ENCODE measurements at regions not wholly inside any gene's neighbourhood (a gene's known extent, or its start where the extent isn't known, plus 50 kb on each side); places are given as distances from the start of the nearest gene placed in this dataset.

DNA sequence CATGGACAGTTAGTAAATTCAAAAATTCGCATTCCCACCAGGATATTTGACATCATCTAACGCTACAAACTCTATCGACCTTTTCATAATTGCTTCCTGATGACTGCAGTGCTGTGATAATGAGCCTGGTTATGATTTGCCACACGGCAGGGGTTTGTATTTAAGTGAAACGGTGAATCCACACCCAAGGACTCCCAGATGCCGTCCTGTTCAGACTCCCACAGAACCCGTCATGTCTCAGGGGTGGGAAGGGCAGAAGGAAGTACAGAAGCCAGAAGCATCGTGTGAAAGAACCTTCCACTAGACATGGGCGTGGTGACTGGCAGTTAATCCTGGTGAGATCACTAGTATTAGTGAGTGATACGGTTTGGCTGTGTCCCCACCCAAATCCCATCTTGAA, 91.2 kb upstream of the TMEM18 start:
- H3K56ac ChIP-seq (ENCODE audit: low read length), result no peak overlapping the region
- no peak overlapping the region for H3K4me2 ChIP-seq (ENCODE audit: low read length)
- no peak overlapping the region for H2BK15ac ChIP-seq (replicated peaks; ENCODE audit: low read depth)
- H4K8ac ChIP-seq (ENCODE audit: low read depth, low read length), result no peak overlapping the region
- H3K23ac ChIP-seq (ENCODE audit: low read length), result no peak overlapping the region
- no peak overlapping the region for H2BK120ac ChIP-seq (ENCODE audit: low read depth, low read length)
- WGBS (ENCODE audit: extremely low coverage, insufficient coverage, low lambda C conversion rate), result no CpG with 5 or more reads among the region's 10 CpGs
- no peak overlapping the region for H3K9ac ChIP-seq (ENCODE audit: low read length)
- H2BK5ac ChIP-seq (ENCODE audit: low read length), result no peak overlapping the region
- no peak overlapping the region for H4K5ac ChIP-seq (ENCODE audit: low read length)
- no peaks in the 10 kb centered on the region for H3K27me3 ChIP-seq (ENCODE audit: insufficient read depth, low read length, poor library complexity)
- H3K4me3 ChIP-seq (ENCODE audit: low read length), result no peak overlapping the region
- no peak overlapping the region for H3K27ac ChIP-seq (ENCODE audit: low read depth, low read length)
- no peak for DNase-seq
- no peaks in the 10 kb centered on the region for H3K36me3 ChIP-seq (ENCODE audit: control insufficient read depth, insufficient read depth, low read length)
- no peak overlapping the region for H3K18ac ChIP-seq (ENCODE audit: low read length)
- no peak overlapping the region for H3K4ac ChIP-seq (ENCODE audit: low read depth, low read length)
- H3K4me1 ChIP-seq (ENCODE audit: control insufficient read depth, low read depth, low read length), result no peaks in the 10 kb centered on the region
- H3K79me2 ChIP-seq (ENCODE audit: control insufficient read depth, insufficient read depth, low read length), result no peaks in the 10 kb centered on the region
- no peaks in the 10 kb centered on the region for H3K79me1 ChIP-seq (ENCODE audit: low read length)
- no peak overlapping the region for H2AK5ac ChIP-seq (ENCODE audit: low read length)

DNA sequence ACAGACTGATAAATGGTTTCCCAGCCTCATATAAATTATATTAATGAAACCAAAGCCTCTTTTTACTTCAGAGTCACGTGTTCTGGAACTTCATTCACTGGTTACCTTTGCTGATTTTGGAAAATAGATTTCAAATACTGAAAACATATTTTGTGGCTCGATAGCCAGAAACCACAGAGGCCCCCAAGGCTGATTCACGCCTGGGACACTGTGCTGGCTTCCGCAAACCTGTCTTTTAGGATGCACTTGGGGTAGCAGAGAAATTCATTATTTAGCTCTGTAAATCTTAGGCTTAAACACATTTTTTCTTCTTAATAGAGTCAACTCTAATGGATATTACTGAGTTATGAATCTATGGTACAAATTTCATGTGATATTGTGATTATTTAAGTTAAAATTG, 90.7 kb upstream of the TMEM18 start:
- Histone ChIP-seq H3K56ac (ENCODE audit: low read length) (no peak overlapping the region), H3K36me3 (ENCODE audit: control insufficient read depth, insufficient read depth, low read length) (no peaks in the 10 kb centered on the region), H2BK120ac (ENCODE audit: low read depth, low read length) (no peak overlapping the region), H3K4me2 (ENCODE audit: low read length) (no peak overlapping the region), H2AK5ac (ENCODE audit: low read length) (no peak overlapping the region), H2BK15ac (replicated peaks; ENCODE audit: low read depth) (no peak overlapping the region), H2BK5ac (ENCODE audit: low read length) (no peak overlapping the region), H3K4ac (ENCODE audit: low read depth, low read length) (no peak overlapping the region), H3K79me2 (ENCODE audit: control insufficient read depth, insufficient read depth, low read length) (no peaks in the 10 kb centered on the region), H3K23ac (ENCODE audit: low read length) (no peak overlapping the region), H4K8ac (ENCODE audit: low read depth, low read length) (no peak overlapping the region), H3K79me1 (ENCODE audit: low read length) (no peaks in the 10 kb centered on the region), H3K27me3 (ENCODE audit: insufficient read depth, low read length, poor library complexity) (no peaks in the 10 kb centered on the region), H3K18ac (ENCODE audit: low read length) (no peak overlapping the region), H3K4me1 (ENCODE audit: control insufficient read depth, low read depth, low read length) (no peaks in the 10 kb centered on the region), H4K5ac (ENCODE audit: low read length) (no peak overlapping the region), H3K27ac (ENCODE audit: low read depth, low read length) (no peak overlapping the region), H3K4me3 (ENCODE audit: low read length) (no peak overlapping the region), H3K9ac (ENCODE audit: low read length) (no peak overlapping the region)
- DNase-seq, result no peak
- no CpG with 5 or more reads among the region's 4 CpGs for WGBS (ENCODE audit: extremely low coverage, insufficient coverage, low lambda C conversion rate)

DNA sequence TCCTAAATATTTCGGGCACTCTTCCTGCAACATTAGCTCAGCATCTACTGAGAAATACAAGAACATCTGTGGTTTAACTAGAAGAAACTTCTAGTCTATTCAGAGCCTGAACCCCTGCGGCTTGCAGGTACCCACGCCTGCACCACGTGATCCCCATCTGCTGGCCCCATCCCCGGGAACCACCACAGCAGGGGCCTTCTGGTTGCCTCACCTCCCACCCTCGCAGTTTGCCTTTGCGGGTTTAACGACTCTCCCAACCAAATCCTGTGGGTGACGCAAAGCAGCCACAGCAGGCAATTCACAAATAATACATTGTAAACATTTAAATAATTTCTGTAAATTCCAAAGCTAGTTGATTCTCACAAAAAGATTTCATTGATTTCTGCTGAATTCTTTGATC, 90.2 kb upstream of the TMEM18 start:
- H2BK15ac ChIP-seq (replicated peaks; ENCODE audit: low read depth), result no peak overlapping the region
- H3K4me1 ChIP-seq (ENCODE audit: control insufficient read depth, low read depth, low read length), result no peaks in the 10 kb centered on the region
- DNase-seq, result no peak
- H3K4ac ChIP-seq (ENCODE audit: low read depth, low read length), result no peak overlapping the region
- WGBS (ENCODE audit: extremely low coverage, insufficient coverage, low lambda C conversion rate), result no CpG with 5 or more reads among the region's 9 CpGs
- H3K9ac ChIP-seq (ENCODE audit: low read length), result no peak overlapping the region
- no peak overlapping the region for H3K18ac ChIP-seq (ENCODE audit: low read length)
- no peak overlapping the region for H3K4me3 ChIP-seq (ENCODE audit: low read length)
- no peak overlapping the region for H2BK120ac ChIP-seq (ENCODE audit: low read depth, low read length)
- H4K8ac ChIP-seq (ENCODE audit: low read depth, low read length), result no peak overlapping the region
- no peak overlapping the region for H3K56ac ChIP-seq (ENCODE audit: low read length)
- H3K27me3 ChIP-seq (ENCODE audit: insufficient read depth, low read length, poor library complexity), result no peaks in the 10 kb centered on the region
- H3K27ac ChIP-seq (ENCODE audit: low read depth, low read length), result no peak overlapping the region
- no peak overlapping the region for H3K4me2 ChIP-seq (ENCODE audit: low read length)
- H3K79me1 ChIP-seq (ENCODE audit: low read length), result no peaks in the 10 kb centered on the region
- no peak overlapping the region for H2AK5ac ChIP-seq (ENCODE audit: low read length)
- no peaks in the 10 kb centered on the region for H3K79me2 ChIP-seq (ENCODE audit: control insufficient read depth, insufficient read depth, low read length)
- H4K5ac ChIP-seq (ENCODE audit: low read length), result no peak overlapping the region
- no peak overlapping the region for H2BK5ac ChIP-seq (ENCODE audit: low read length)
- H3K23ac ChIP-seq (ENCODE audit: low read length), result no peak overlapping the region
- H3K36me3 ChIP-seq (ENCODE audit: control insufficient read depth, insufficient read depth, low read length), result no peaks in the 10 kb centered on the region

DNA sequence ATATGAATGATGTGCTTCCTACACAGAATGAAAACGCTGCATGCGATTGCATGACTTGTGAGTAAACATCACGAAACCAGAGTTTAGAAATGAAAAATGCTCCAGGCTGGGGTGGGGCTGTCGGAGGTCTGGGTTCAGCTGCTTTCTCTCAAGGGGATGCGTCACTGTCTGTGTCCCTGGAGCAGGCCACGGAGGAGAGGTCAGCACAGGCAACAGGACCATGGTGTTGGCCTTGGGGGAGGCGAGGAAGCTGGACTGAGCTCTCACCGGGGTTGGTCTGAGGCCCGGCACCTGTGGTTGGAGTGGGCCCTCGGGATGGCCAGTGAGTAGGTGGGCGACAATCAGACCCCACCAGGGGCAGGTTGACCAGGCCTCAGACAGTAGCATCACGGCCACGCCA, 89.0 kb upstream of the TMEM18 start:
- no peak overlapping the region for H3K27ac ChIP-seq (ENCODE audit: low read depth, low read length)
- H3K4ac ChIP-seq (ENCODE audit: low read depth, low read length), result no peak overlapping the region
- H2BK15ac ChIP-seq (replicated peaks; ENCODE audit: low read depth), result no peak overlapping the region
- H3K27me3 ChIP-seq (ENCODE audit: insufficient read depth, low read length, poor library complexity), result no peaks in the 10 kb centered on the region
- H3K56ac ChIP-seq (ENCODE audit: low read length), result no peak overlapping the region
- no peak overlapping the region for H4K8ac ChIP-seq (ENCODE audit: low read depth, low read length)
- no peak overlapping the region for H3K4me2 ChIP-seq (ENCODE audit: low read length)
- H3K36me3 ChIP-seq (ENCODE audit: control insufficient read depth, insufficient read depth, low read length), result no peaks in the 10 kb centered on the region
- no peak overlapping the region for H2BK5ac ChIP-seq (ENCODE audit: low read length)
- H2AK5ac ChIP-seq (ENCODE audit: low read length), result no peak overlapping the region
- H2BK120ac ChIP-seq (ENCODE audit: low read depth, low read length), result no peak overlapping the region
- no peaks in the 10 kb centered on the region for H3K79me1 ChIP-seq (ENCODE audit: low read length)
- H3K79me2 ChIP-seq (ENCODE audit: control insufficient read depth, insufficient read depth, low read length), result no peaks in the 10 kb centered on the region
- no peak overlapping the region for H3K9ac ChIP-seq (ENCODE audit: low read length)
- WGBS (ENCODE audit: extremely low coverage, insufficient coverage, low lambda C conversion rate), result no CpG with 5 or more reads among the region's 13 CpGs
- no peak for DNase-seq
- no peak overlapping the region for H3K18ac ChIP-seq (ENCODE audit: low read length)
- no peak overlapping the region for H4K5ac ChIP-seq (ENCODE audit: low read length)
- no peak overlapping the region for H3K23ac ChIP-seq (ENCODE audit: low read length)
- H3K4me1 ChIP-seq (ENCODE audit: control insufficient read depth, low read depth, low read length), result no peaks in the 10 kb centered on the region
- no peak overlapping the region for H3K4me3 ChIP-seq (ENCODE audit: low read length)

DNA sequence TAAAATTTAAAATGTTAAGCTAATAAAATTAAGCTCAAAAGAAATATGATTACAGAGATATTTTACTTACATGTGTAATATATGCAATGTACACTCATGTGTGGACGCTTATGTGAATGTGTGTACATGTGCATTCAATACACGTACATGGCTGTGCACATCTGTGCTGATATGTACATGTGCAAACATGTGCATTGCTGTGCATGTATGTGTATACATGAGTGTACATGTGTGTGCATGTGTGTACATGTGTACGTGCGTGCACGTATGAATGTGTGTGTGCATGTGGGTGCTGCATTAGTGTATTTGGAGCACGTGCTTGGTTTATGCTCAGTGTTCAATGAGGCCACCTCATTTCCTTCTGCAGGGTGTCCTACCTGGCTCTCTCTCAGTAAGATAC, 88.2 kb upstream of the TMEM18 start:
- H2AK5ac ChIP-seq (ENCODE audit: low read length), result no peak overlapping the region
- no peaks in the 10 kb centered on the region for H3K27me3 ChIP-seq (ENCODE audit: insufficient read depth, low read length, poor library complexity)
- no peak overlapping the region for H3K4me3 ChIP-seq (ENCODE audit: low read length)
- no peaks in the 10 kb centered on the region for H3K4me1 ChIP-seq (ENCODE audit: control insufficient read depth, low read depth, low read length)
- no peak overlapping the region for H3K23ac ChIP-seq (ENCODE audit: low read length)
- no peak overlapping the region for H3K4me2 ChIP-seq (ENCODE audit: low read length)
- no peak overlapping the region for H2BK15ac ChIP-seq (replicated peaks; ENCODE audit: low read depth)
- H3K79me2 ChIP-seq (ENCODE audit: control insufficient read depth, insufficient read depth, low read length), result no peaks in the 10 kb centered on the region
- no peak overlapping the region for H3K9ac ChIP-seq (ENCODE audit: low read length)
- WGBS (ENCODE audit: extremely low coverage, insufficient coverage, low lambda C conversion rate), result no CpG with 5 or more reads among the region's 6 CpGs
- H3K36me3 ChIP-seq (ENCODE audit: control insufficient read depth, insufficient read depth, low read length), result no peaks in the 10 kb centered on the region
- no peak overlapping the region for H4K8ac ChIP-seq (ENCODE audit: low read depth, low read length)
- H3K27ac ChIP-seq (ENCODE audit: low read depth, low read length), result no peak overlapping the region
- no peak overlapping the region for H2BK120ac ChIP-seq (ENCODE audit: low read depth, low read length)
- no peak overlapping the region for H3K18ac ChIP-seq (ENCODE audit: low read length)
- no peak overlapping the region for H2BK5ac ChIP-seq (ENCODE audit: low read length)
- H3K56ac ChIP-seq (ENCODE audit: low read length), result no peak overlapping the region
- H3K79me1 ChIP-seq (ENCODE audit: low read length), result no peaks in the 10 kb centered on the region
- H4K5ac ChIP-seq (ENCODE audit: low read length), result no peak overlapping the region
- no peak overlapping the region for H3K4ac ChIP-seq (ENCODE audit: low read depth, low read length)
- DNase-seq, result no peak

DNA sequence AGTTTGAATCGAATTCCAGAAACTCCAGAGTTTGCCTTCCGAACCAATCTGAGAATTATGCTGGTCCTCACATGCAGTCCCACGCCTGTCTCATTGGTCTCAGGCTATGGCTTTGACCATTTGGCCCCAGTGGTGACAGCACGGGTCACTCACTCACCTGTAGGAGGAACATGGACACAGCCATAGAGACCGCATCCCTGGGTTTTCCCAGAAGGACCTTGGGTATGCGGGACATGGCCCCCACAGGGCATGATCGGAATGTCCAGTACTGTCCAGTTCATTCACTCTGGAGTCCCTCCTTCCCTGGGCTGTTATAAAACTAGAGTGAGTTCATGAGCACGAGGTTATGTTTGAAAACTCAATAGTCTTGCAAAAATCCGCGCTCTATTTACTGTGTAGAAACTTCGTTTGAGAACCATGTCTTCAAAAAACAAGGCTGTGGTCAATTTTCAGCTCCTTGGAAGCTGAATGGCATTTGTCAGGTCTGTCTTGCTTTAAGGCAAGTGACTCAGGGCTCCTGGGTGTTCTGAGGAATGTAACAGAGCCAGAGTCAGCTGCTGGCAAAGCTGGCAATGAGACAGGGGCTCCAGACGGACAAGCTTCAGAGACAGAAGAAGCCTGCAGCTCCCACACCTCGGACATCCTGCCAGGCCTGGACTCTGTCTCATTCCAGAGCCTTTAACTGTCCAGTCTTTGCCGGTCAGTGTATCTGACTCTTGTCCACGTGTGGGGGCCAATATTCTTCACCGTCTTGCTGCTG, 86.7 kb upstream of the TMEM18 start:
- Histone ChIP-seq H2BK120ac (ENCODE audit: low read depth, low read length) (no peak overlapping the region), H2BK5ac (ENCODE audit: low read length) (no peak overlapping the region), H3K4me1 (ENCODE audit: control insufficient read depth, low read depth, low read length) (no peaks in the 10 kb centered on the region), H3K4me3 (ENCODE audit: low read length) (no peak overlapping the region), H3K4me2 (ENCODE audit: low read length) (no peak overlapping the region), H3K79me2 (ENCODE audit: control insufficient read depth, insufficient read depth, low read length) (no peaks in the 10 kb centered on the region), H4K5ac (ENCODE audit: low read length) (no peak overlapping the region), H3K27ac (ENCODE audit: low read depth, low read length) (no peak overlapping the region), H3K9ac (ENCODE audit: low read length) (no peak overlapping the region), H3K36me3 (ENCODE audit: control insufficient read depth, insufficient read depth, low read length) (no peaks in the 10 kb centered on the region), H3K18ac (ENCODE audit: low read length) (no peak overlapping the region), H3K79me1 (ENCODE audit: low read length) (no peaks in the 10 kb centered on the region), H3K23ac (ENCODE audit: low read length) (no peak overlapping the region), H3K56ac (ENCODE audit: low read length) (no peak overlapping the region), H2BK15ac (replicated peaks; ENCODE audit: low read depth) (no peak overlapping the region), H3K27me3 (ENCODE audit: insufficient read depth, low read length, poor library complexity) (no peaks in the 10 kb centered on the region), H3K4ac (ENCODE audit: low read depth, low read length) (no peak overlapping the region), H2AK5ac (ENCODE audit: low read length) (no peak overlapping the region), H4K8ac (ENCODE audit: low read depth, low read length) (no peak overlapping the region)
- no CpG with 5 or more reads among the region's 16 CpGs for WGBS (ENCODE audit: extremely low coverage, insufficient coverage, low lambda C conversion rate)
- DNase-seq, result no peak
